Fibroblast of lung (primary cell): ENCODE measurements at regions not wholly inside any gene's neighbourhood (a gene's known extent, or its start where the extent isn't known, plus 50 kb on each side); places are given as distances from the start of the nearest gene placed in this dataset.

ENCODE experiments used
- CTCF ChIP-seq, 2 donors: IDR thresholded peaks in 1 of 2; conservative IDR thresholded peaks in 1 of 2; 1 replicate in 1 of 2; 2 replicates in 1 of 2; pipeline ENCODE4 v1.5.1; 2011 to 2012; ENCODE audit warnings: low read length in 2 of 2, control low read depth in 1 of 2, inconsistent platforms in 1 of 2, low read depth in 1 of 2, mild to moderate bottlenecking in 1 of 2
- EZH2 ChIP-seq: IDR thresholded peaks from 2 replicates; pipeline ENCODE4 v1.5.1; 2012; ENCODE audit warnings: low read length, control low read depth, mild to moderate bottlenecking; ENCODE audit errors: missing control alignments

DNA sequence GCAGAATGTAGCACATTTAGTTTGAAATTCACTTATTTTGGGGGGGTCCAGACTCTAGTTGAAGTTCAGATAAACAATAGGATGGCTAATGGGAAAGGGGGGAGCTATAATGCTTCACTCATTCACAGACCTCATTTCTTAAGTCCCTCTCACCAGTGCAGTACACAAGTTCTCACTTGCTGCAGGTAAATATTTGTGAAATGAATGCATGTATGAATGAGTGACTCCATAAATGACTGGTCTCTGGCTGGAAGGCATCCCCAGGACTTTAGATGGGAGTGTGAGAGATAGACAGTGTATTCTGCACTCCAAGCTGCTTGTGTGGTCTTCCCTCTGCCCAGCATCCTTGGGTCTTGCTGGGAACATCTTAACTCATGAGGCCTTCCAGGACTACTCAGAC, 169.2 kb downstream of the ZIC5 start:
- TF ChIP-seq CTCF (conservative IDR thresholded peaks at IDR 0.05 in 1 of 2, IDR thresholded peaks at IDR 0.05 in 1 of 2; ENCODE audit: low read depth in 1 of 2, low read length in 2 of 2), result no peak
- TF ChIP-seq EZH2, result no peak
